K562 (cell line): ENCODE measurements at regions not wholly inside any gene's neighbourhood (a gene's known extent, or its start where the extent isn't known, plus 50 kb on each side); places are given as distances from the start of the nearest gene placed in this dataset.

Experiments used
- ATAC-seq: fragments of 200-7000 bp; cut with Tn5 transposase; 3 replicates; pipeline ENCODE4 v1.9.1; 2020; ENCODE audit warnings: moderate library complexity
- BruUV-seq: library from RNA; stranded (reverse); fragments of 400-500 nt; replicated peaks from 2 replicates; lab custom pipeline; 2021; lab: Mats Ljungman, UMichigan
- CTCF ChIA-PET: fragments of 300-600 bp; formaldehyde crosslinking; extraction: SDS; loops from one replicate; lab custom pipeline; 2021; ENCODE audit warnings: low intra/inter-chr PET ratio; lab: Yijun Ruan, JAX
- POLR2A ChIA-PET: fragments of 300-600, 350-650 bp; sonication (Branson Sonifier 250); formaldehyde crosslinking; extraction: SDS; loops from one replicate; lab custom pipeline; 2021; ENCODE audit warnings: antibody characterized with exemption, inconsistent platforms; lab: Yijun Ruan, JAX
- DNase-seq, 4 experiments: peaks; one replicate each; pipeline versions ENCODE4 v3.0.0 to v3.0.0-alpha.2; 2011 to 2018; ENCODE audit warnings: low spot score in 3 of 4, mixed read lengths in 3 of 4; ENCODE audit errors: extremely low read depth in 1 of 4
- FAIRE-seq: peaks from 2 replicates; lab custom pipeline; 2011; peaks lifted over from hg19 to GRCh38; lab: Jason Lieb, UNC
- H2AFZ ChIP-seq: 2 replicates; pipeline ENCODE4 v1.6.0; 2011; ENCODE audit warnings: low read depth, low read length, control low read depth, inconsistent platforms
- H3K27ac ChIP-seq: fragments of 200-600 bp; 3 replicates; pipeline ENCODE4 v1.8.0; 2011; ENCODE audit warnings: low read depth, mild to moderate bottlenecking, control low read depth, inconsistent platforms, low read length, moderate library complexity, mixed read lengths; ENCODE audit errors: extremely low read depth
- H3K27me3 ChIP-seq, 2 experiments: fragments of 300-600 bp in 1 of 2; 2 replicates in 1 of 2; 3 replicates in 1 of 2; pipeline versions ENCODE4 v1.6.0 to v1.8.0; 2011; ENCODE audit warnings: inconsistent platforms in 2 of 2, low read length in 2 of 2, mild to moderate bottlenecking in 1 of 2, mixed read lengths in 1 of 2, moderate library complexity in 1 of 2; ENCODE audit not compliant: control insufficient read depth in 2 of 2, insufficient read depth in 2 of 2
- H3K36me3 ChIP-seq: fragments of 300-600 bp; 3 replicates; pipeline ENCODE4 v1.8.0; 2011; ENCODE audit warnings: mild to moderate bottlenecking, low read length, inconsistent platforms; ENCODE audit not compliant: control insufficient read depth, insufficient read depth
- H3K4me1 ChIP-seq, 2 experiments: fragments of 200-600 bp in 1 of 2; replicated peaks in 1 of 2; 2 replicates in 1 of 2; 3 replicates in 1 of 2; pipeline versions ENCODE4 v1.5.1 to v1.8.0; 2011; ENCODE audit warnings: inconsistent platforms in 2 of 2, low read length in 2 of 2, mild to moderate bottlenecking in 1 of 2, mixed read lengths in 1 of 2, moderate library complexity in 1 of 2; ENCODE audit not compliant: control insufficient read depth in 2 of 2, insufficient read depth in 2 of 2
- H3K4me2 ChIP-seq: 2 replicates; pipeline ENCODE4 v1.6.1; 2011; ENCODE audit warnings: low read length, control low read depth, inconsistent platforms, mixed read lengths; ENCODE audit not compliant: insufficient read depth
- H3K4me3 ChIP-seq: fragments of 200-600 bp; sonication (generic), shearing (Covaris generic); 2 replicates; pipeline ENCODE4 v1.5.1; 2016; ENCODE audit warnings: control low read depth, inconsistent platforms
- H3K79me2 ChIP-seq: fragments of 200-600 bp; 3 replicates; pipeline ENCODE4 v1.8.0; 2011; ENCODE audit warnings: low read length, inconsistent platforms; ENCODE audit not compliant: control insufficient read depth, insufficient read depth
- H3K9ac ChIP-seq, 2 experiments: 2 replicates each; pipeline versions ENCODE4 v1.6.0 to v1.6.1; 2011; ENCODE audit warnings: low read depth in 2 of 2, low read length in 2 of 2, control low read depth in 1 of 2, inconsistent platforms in 1 of 2, mild to moderate bottlenecking in 1 of 2, mixed read lengths in 1 of 2; ENCODE audit not compliant: insufficient read depth in 1 of 2
- H3K9me1 ChIP-seq: one replicate; pipeline ENCODE4 v1.6.0; 2011; ENCODE audit warnings: inconsistent platforms, mild to moderate bottlenecking, low read length, moderate library complexity; ENCODE audit not compliant: control insufficient read depth, insufficient read depth
- H3K9me3 ChIP-seq: replicated peaks from 2 replicates; pipeline ENCODE4 v1.5.1; 2011; ENCODE audit warnings: low read depth, low read length, inconsistent platforms; ENCODE audit not compliant: control insufficient read depth, insufficient read depth
- H4K20me1 ChIP-seq: replicated peaks from 2 replicates; pipeline ENCODE4 v1.6.1; 2011; ENCODE audit warnings: low read length, inconsistent platforms, mixed read lengths; ENCODE audit not compliant: control insufficient read depth, insufficient read depth
- DACH1 ChIP-seq: fragments of 450-650 bp; IDR thresholded peaks from 2 replicates; pipeline ENCODE4 v1.6.1; 2018; ENCODE audit not compliant: partially characterized antibody
- FOXJ2 ChIP-seq: fragments of 200-800 bp; sonication (Bioruptor generic); IDR thresholded peaks from 2 replicates; pipeline ENCODE4 v1.6.1; 2016; ENCODE audit warnings: missing genetic modification characterization, missing compliant biosample characterization
- GTF2E2 ChIP-seq: fragments of 200-800 bp; sonication (Bioruptor generic); IDR thresholded peaks from 2 replicates; pipeline ENCODE4 v1.6.1; 2016; ENCODE audit warnings: missing genetic modification characterization, missing compliant biosample characterization
- HDAC8 ChIP-seq: fragments of 450-650 bp; IDR thresholded peaks from 2 replicates; pipeline ENCODE4 v1.6.1; 2016; ENCODE audit warnings: mild to moderate bottlenecking, missing genetic modification characterization, moderate library complexity, missing compliant biosample characterization
- MAFF ChIP-seq: IDR thresholded peaks from 2 replicates; pipeline ENCODE4 v1.6.1; 2012; ENCODE audit warnings: low read length, improper control_type of control experiment
- OTX1 ChIP-seq: fragments of 450-650 bp; formaldehyde crosslinking; IDR thresholded peaks from 2 replicates; pipeline ENCODE4 v1.4.0; 2022; ENCODE audit warnings: mild to moderate bottlenecking
- SMAD3 ChIP-seq: fragments of 450-650 bp; formaldehyde crosslinking; conservative IDR thresholded peaks from 2 replicates; pipeline ENCODE4 v1.4.0; 2020; ENCODE audit warnings: mild to moderate bottlenecking
- TAF1 ChIP-seq: IDR thresholded peaks from 2 replicates; pipeline ENCODE4 v1.6.1; 2011; ENCODE audit warnings: mild to moderate bottlenecking, low read length, moderate library complexity; ENCODE audit not compliant: insufficient read depth, control insufficient read depth, severe bottlenecking; ENCODE audit errors: extremely low read depth
- XRCC5 ChIP-seq: fragments of 200-400 bp; formaldehyde crosslinking; IDR thresholded peaks from 2 replicates; pipeline ENCODE4 v1.6.1; 2017; ENCODE audit warnings: low read depth, mild to moderate bottlenecking, low read length
- ZBTB34 ChIP-seq: fragments of 250-450 bp; sonication (Bioruptor Pico); IDR thresholded peaks from 2 replicates; pipeline ENCODE4 v1.8.0; 2021; ENCODE audit warnings: mild to moderate bottlenecking, moderate library complexity
- ZEB2 ChIP-seq: fragments of 450-650 bp; IDR thresholded peaks from 2 replicates; pipeline ENCODE4 v1.6.1; 2016
- ZKSCAN3 ChIP-seq: fragments of 250-450 bp; sonication (Bioruptor Pico); IDR thresholded peaks from 2 replicates; pipeline ENCODE4 v1.4.0; 2020
- ZNF280B ChIP-seq: fragments of 250-450 bp; sonication (Bioruptor Pico); IDR thresholded peaks from 2 replicates; pipeline ENCODE4 v1.5.1; 2021; ENCODE audit warnings: mild to moderate bottlenecking
- ZNF586 ChIP-seq: fragments of 450-650 bp; formaldehyde crosslinking; conservative IDR thresholded peaks from 2 replicates; pipeline ENCODE4 v1.4.0; 2020; ENCODE audit warnings: mild to moderate bottlenecking, moderate library complexity
- ZNF644 ChIP-seq: fragments of 200-800 bp; sonication (Bioruptor generic); IDR thresholded peaks from 2 replicates; pipeline ENCODE4 v1.6.1; 2016; ENCODE audit warnings: low read depth, missing genetic modification characterization, missing compliant biosample characterization
- WGBS: fragments of 100-300 bp; shearing (Covaris generic); methylation state at CpG from one replicate; pipeline ENCODE4 v1.1.6; 2016; ENCODE audit warnings: low coverage, mixed read lengths; ENCODE audit not compliant: insufficient coverage; ENCODE audit errors: missing lambda C conversion rate; 5-methylcytosine and 5-hydroxymethylcytosine counted together
- in situ Hi-C: fragments of 300-500 bp; cut with MboI; formaldehyde crosslinking; loops from 4 replicates; pipeline ENCODE4 v1.15.0; 2018; ENCODE audit warnings: inconsistent platforms, mixed read lengths
- intact Hi-C: fragments of 100-400 bp; cut with micrococcal nuclease; formaldehyde crosslinking; loops from 2 replicates; pipeline ENCODE4 v1.14.2; 2022

- Histone ChIP-seq H3K36me3 (no peaks in the 10 kb centered on the region), H3K9me3 (no peaks in the 10 kb centered on the region; the same call in 1 of the 2 replicates), H3K9ac (no peak overlapping the region), H3K27ac (no peak overlapping the region), H4K20me1 (no peaks in the 10 kb centered on the region), H3K27me3 (no peaks in the 10 kb centered on the region), H3K4me1 (no peaks in the 10 kb centered on the region), H3K4me2 (no peak overlapping the region), H2AFZ (no peak overlapping the region), H3K4me3 (no peak overlapping the region), H3K9me1 (no peaks in the 10 kb centered on the region), H3K79me2 (no peaks in the 10 kb centered on the region)
- intact Hi-C loops, result no loop called here
- ChIA-PET CTCF (no interaction called here), POLR2A (no interaction called here)
- 6% methylated on average over 3 of the region's 4 CpGs for WGBS
- DNase-seq (no peak), ATAC-seq (no peak), FAIRE-seq (no peak)
- BruUV-seq, result no TSS peak
- in situ Hi-C loops, result no loop called here
- TF ChIP-seq SMAD3, result no peak
- TF ChIP-seq FOXJ2 (tag), result no peak
- TF ChIP-seq ZEB2, result no peak
- no peak for TF ChIP-seq ZKSCAN3 (CRISPR knock-in tag)
- no peak for TF ChIP-seq GTF2E2 (tag)
- TF ChIP-seq OTX1, result no peak
- TF ChIP-seq ZNF644 (tag), result no peak
- TF ChIP-seq HDAC8, result no peak
- TF ChIP-seq ZNF586 (CRISPR knock-in tag), result no peak
- TF ChIP-seq MAFF, result no peak
- TF ChIP-seq XRCC5, result no peak
- no peak for TF ChIP-seq ZNF280B (CRISPR knock-in tag)
- TF ChIP-seq ZBTB34 (CRISPR knock-in tag), result no peak
- no peak for TF ChIP-seq DACH1
- TF ChIP-seq TAF1, result no peak
These were observed 856.0 kb upstream of the FRG1 start for GRCh38 chr4:189084671-189085070.
